ENCODE measurements at regions not wholly inside any gene's neighbourhood (a gene's known extent, or its start where the extent isn't known, plus 50 kb on each side); places are given as distances from the start of the nearest gene placed in this dataset.
"Not testable (repeated sequence)": the region's sequence is repeated elsewhere in the genome, so short reads cannot be mapped to it uniquely, and the experiment has no call there.

DNA sequence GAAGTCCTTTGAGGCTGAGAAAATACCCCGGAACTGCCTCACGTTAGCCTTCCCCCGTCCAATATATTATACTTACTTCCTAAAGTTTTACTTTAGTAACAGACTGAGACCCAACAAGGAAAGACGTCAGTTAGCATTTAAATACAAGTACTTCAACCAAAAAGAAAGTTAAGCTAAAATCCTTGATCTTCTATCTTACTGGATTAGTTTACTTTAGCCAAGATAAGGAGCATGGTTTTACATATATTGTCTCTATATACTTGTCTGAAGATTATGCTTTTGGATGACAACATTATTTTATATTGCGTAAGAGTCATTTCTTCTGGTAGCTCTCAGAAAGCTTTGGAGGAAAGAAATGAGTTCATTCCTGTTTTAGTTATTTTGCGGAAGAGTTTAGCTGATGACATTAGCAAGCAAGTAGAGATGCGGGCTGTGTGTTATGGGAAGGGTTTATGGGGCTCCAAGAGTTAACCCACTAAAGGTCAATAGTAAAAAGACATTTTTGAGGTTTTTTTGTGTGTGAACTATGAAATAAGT lies 532.9 kb downstream of the ZNF516 start:
- no peak for DNase-seq (ENCODE audit: low read depth in 2 of 2)
- TF ChIP-seq, protein P1, sequence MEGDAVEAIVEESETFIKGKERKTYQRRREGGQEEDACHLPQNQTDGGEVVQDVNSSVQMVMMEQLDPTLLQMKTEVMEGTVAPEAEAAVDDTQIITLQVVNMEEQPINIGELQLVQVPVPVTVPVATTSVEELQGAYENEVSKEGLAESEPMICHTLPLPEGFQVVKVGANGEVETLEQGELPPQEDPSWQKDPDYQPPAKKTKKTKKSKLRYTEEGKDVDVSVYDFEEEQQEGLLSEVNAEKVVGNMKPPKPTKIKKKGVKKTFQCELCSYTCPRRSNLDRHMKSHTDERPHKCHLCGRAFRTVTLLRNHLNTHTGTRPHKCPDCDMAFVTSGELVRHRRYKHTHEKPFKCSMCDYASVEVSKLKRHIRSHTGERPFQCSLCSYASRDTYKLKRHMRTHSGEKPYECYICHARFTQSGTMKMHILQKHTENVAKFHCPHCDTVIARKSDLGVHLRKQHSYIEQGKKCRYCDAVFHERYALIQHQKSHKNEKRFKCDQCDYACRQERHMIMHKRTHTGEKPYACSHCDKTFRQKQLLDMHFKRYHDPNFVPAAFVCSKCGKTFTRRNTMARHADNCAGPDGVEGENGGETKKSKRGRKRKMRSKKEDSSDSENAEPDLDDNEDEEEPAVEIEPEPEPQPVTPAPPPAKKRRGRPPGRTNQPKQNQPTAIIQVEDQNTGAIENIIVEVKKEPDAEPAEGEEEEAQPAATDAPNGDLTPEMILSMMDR (IDR thresholded peaks at IDR 0.05; ENCODE audit: low read depth, low read length), result no peak
- no peak overlapping the region for H3K4me3 ChIP-seq (replicated peaks in 1 of 2; ENCODE audit: low read depth in 2 of 2, low read length in 2 of 2)

DNA sequence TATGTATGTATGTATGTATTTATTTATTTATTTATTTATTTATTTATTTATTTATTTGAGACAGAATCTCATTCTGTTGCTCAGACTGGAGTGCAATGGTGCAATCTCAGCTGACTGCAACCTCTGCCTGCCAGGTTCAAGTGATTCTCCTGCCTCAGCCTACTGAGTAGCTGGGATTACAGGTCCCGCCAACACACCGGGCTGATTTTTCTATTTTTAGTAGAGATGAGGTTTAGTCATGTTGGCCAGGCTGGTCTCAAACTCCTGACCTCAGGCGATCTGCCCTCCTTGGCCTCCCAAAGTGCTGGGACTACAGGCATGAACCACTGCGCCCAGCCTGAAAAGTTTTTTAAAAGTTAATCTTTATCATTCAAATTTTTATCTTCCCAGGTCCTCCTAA lies 532.9 kb upstream of the SMIM21 start:
- not testable (repeated sequence) for H3K4me3 ChIP-seq (replicated peaks in 1 of 2; ENCODE audit: low read depth in 2 of 2, low read length in 2 of 2); DNase-seq (ENCODE audit: low read depth in 2 of 2)

DNA sequence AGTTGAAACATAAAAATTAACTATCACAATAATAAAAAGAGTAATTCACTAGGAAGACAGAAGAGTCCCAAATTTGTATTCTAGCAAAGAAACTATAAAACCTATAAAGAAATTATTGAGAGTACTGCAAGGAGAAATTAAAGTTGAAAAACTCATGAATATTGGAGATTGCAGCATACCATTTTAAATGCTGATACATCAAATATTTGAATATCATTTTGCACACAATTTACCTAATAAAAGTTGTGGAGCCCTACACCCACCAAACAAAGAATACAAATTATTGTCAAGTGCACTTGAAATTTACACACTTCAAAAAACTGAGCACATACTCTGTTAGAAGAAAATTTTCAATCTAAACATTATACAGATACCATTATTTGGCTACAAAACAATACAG lies 531.6 kb upstream of the SMIM21 start:
- H3K4me3 ChIP-seq (replicated peaks in 1 of 2; ENCODE audit: low read depth in 2 of 2, low read length in 2 of 2), result no peak overlapping the region
- DNase-seq (ENCODE audit: low read depth in 2 of 2), result no peak
- TF ChIP-seq, protein P1 (IDR thresholded peaks at IDR 0.05; ENCODE audit: low read depth, low read length), result no peak

DNA sequence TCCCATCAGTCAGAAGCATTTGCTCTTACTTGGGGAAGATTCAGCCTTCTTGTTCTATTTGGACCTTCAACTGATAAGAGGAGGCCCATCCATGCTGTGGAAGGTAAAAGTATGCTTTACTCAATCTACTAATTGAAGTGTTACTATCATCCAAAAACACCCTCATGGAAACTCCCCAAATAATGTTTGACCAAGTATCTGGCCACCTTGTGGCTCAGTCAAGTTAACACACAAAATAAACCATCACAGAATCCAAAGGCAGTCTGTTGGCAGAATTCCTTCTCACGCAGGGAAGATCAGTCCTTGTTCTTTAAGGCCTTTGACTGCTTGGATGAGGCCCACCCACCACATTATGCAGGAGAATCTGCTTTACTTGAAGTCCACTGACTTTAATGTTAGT lies 531.2 kb upstream of the SMIM21 start:
- no peak overlapping the region for H3K4me3 ChIP-seq (replicated peaks in 1 of 2; ENCODE audit: low read depth in 2 of 2, low read length in 2 of 2)
- TF ChIP-seq, protein P1 (IDR thresholded peaks at IDR 0.05; ENCODE audit: low read depth, low read length), result no peak
- no peak for DNase-seq (ENCODE audit: low read depth in 2 of 2)

DNA sequence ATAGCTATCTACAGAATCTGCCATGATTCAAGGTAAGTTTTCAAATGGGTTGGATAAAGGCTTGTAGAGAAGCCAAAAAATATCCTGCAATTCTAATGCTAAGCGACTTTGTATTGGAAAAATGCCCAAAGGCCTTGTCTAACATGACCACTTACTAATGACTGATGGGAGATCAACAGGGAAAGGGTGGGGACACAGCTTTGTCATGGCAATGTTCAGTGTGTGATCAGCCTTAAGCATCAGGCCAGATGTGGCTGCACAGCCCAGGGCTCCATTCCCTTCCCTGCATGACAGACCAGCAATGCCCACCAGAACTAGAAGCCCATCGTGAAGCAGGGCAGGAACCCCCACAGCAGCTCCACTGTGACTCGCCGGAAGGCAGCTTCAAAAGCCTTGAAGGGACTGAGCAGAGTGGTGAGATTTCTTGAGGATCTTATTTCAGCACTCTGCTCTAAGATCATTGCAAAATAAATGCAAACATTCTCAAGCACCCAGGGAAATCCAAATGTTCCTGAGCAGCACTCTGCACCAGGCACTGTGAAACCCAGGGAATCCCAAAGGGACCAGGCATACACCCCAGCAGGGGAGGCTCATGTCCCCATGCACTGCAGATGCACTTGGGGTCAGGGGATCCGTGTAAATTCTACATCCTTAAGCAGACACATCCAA lies 517.9 kb upstream of the SMIM21 start:
- TF ChIP-seq, protein P1 (IDR thresholded peaks at IDR 0.05; ENCODE audit: low read depth, low read length), result no peak
- no peak overlapping the region for H3K4me3 ChIP-seq (replicated peaks in 1 of 2; ENCODE audit: low read depth in 2 of 2, low read length in 2 of 2)
- no peak for DNase-seq (ENCODE audit: low read depth in 2 of 2)

DNA sequence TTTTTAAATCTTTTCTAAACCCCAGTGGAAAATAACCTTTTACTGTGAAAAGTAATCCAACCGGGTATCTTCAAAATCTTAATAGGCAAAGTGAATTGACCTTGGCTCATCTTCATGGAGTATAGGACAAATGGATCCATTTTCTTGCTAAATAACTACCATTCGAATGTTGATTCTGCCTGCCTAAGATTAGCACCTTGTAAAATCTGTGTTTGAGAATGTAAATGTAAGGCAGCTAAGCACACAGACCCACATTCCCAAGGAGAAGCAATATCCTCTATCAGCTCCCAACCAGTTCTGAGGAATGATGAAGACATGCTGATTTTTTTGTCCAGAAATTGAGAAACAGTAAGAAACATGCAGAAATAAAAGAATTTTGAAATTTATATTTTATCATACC lies 509.8 kb upstream of the SMIM21 start:
- TF ChIP-seq, protein P1 (IDR thresholded peaks at IDR 0.05; ENCODE audit: low read depth, low read length), result no peak
- DNase-seq (ENCODE audit: low read depth in 2 of 2), result no peak
- H3K4me3 ChIP-seq (replicated peaks in 1 of 2; ENCODE audit: low read depth in 2 of 2, low read length in 2 of 2), result no peak overlapping the region

DNA sequence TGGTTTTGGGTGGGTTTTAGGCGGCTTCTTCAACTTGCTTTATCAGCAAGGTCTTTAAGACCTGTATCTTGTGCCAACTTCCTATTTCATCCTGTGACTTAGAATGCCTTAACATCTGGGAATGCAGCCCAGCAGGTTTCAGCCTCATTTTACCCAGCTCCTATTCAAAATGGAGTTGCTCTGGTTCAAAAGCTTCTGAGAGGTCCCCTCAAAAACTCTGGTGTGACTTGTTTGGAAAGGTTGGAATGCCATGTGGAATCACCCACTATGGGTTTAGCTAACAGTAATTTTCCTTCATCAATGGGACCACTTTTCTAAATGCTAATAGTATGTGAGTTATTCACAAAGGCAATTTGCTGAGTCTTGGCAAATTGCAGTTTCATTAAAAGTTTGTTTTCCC lies 509.4 kb upstream of the SMIM21 start:
- H3K4me3 ChIP-seq (replicated peaks in 1 of 2; ENCODE audit: low read depth in 2 of 2, low read length in 2 of 2), result no peak overlapping the region
- TF ChIP-seq, protein P1 (IDR thresholded peaks at IDR 0.05; ENCODE audit: low read depth, low read length), result no peak
- DNase-seq (ENCODE audit: low read depth in 2 of 2), result no peak
